ENCODE measurements at regions not wholly inside any gene's neighbourhood (a gene's known extent, or its start where the extent isn't known, plus 50 kb on each side); places are given as distances from the start of the nearest gene placed in this dataset.

DNA sequence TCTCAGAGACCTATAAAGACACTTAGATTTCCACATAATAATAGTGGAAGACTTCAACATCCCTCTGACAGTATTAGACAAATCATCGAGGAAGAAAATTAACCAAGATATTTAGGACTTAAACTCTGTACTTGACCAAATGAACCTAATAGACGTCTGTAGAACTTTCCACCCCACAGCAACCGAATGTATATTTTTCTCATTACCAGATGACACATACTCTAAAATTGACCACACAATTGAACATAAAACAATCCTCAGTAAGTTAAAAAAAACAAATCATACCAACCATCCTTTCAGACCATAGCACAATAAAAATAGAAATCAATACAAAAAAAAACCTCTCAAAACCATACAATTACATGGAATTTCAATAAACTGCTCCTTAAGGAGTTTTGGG, 201.0 kb downstream of the POSTN start:
- ChIA-PET POLR2A (no interaction called here), CTCF (no interaction called here)
- no peaks in the 10 kb centered on the region for H3K9me3 ChIP-seq (ENCODE audit: control insufficient read depth, insufficient read depth, low read depth, low read length)
- H3K4me3 ChIP-seq (ENCODE audit: low read depth, low read length), result no peak overlapping the region
- H3K4me1 ChIP-seq (ENCODE audit: control insufficient read depth, insufficient read depth, low read length), result no peaks in the 10 kb centered on the region
- H3K27ac ChIP-seq (ENCODE audit: extremely low read depth, low read depth, low read length), result no peak overlapping the region
- no peak for TF ChIP-seq EGR2 (tag by site-specific recombination; IDR thresholded peaks at IDR 0.05; ENCODE audit: low read depth)
- TF ChIP-seq ZNF521 (tag by site-specific recombination; IDR thresholded peaks at IDR 0.05), result no peak
- TF ChIP-seq HOXD13 (CRISPR knock-in tag; IDR thresholded peaks at IDR 0.05; ENCODE audit: borderline replicate concordance), result no peak
- TF ChIP-seq ZNF211 (tag by site-specific recombination; IDR thresholded peaks at IDR 0.05; ENCODE audit: low read depth), result no peak
- no peaks in the 10 kb centered on the region for H3K36me3 ChIP-seq (ENCODE audit: control insufficient read depth in 2 of 2, insufficient read depth in 1 of 2, low read length in 2 of 2)

- no peak overlapping the region for H3K4me3 ChIP-seq (ENCODE audit: low read depth, low read length)
- no peak for TF ChIP-seq ZNF248 (tag by site-specific recombination; IDR thresholded peaks at IDR 0.05)
- no peak for TF ChIP-seq YY2 (tag by site-specific recombination; IDR thresholded peaks at IDR 0.05)
- no peak for TF ChIP-seq ZBTB8A (tag by site-specific recombination; IDR thresholded peaks at IDR 0.05)
- no peaks in the 10 kb centered on the region for H3K4me1 ChIP-seq (ENCODE audit: control insufficient read depth, insufficient read depth, low read length)
- POLR2A ChIA-PET, result no interaction called here
- H3K36me3 ChIP-seq (ENCODE audit: control insufficient read depth in 2 of 2, insufficient read depth in 1 of 2, low read length in 2 of 2), result no peaks in the 10 kb centered on the region
- H3K9me3 ChIP-seq (ENCODE audit: control insufficient read depth, insufficient read depth, low read depth, low read length), result no peaks in the 10 kb centered on the region
- CTCF ChIA-PET, result no interaction called here
- H3K27ac ChIP-seq (ENCODE audit: extremely low read depth, low read depth, low read length), result no peak overlapping the region
Measured at GRCh38 chr13:37395544-37395943, 203.0 kb downstream of the POSTN start.

GRCh38 chr13:37392389-37392788, 206.2 kb downstream of the POSTN start:
- ChIA-PET CTCF (no interaction called here), POLR2A (no interaction called here)
- Histone ChIP-seq H3K9me3 (ENCODE audit: control insufficient read depth, insufficient read depth, low read depth, low read length) (no peaks in the 10 kb centered on the region), H3K36me3 (ENCODE audit: control insufficient read depth in 2 of 2, insufficient read depth in 1 of 2, low read length in 2 of 2) (no peaks in the 10 kb centered on the region), H3K4me1 (ENCODE audit: control insufficient read depth, insufficient read depth, low read length) (no peaks in the 10 kb centered on the region), H3K27ac (ENCODE audit: extremely low read depth, low read depth, low read length) (no peak overlapping the region), H3K4me3 (ENCODE audit: low read depth, low read length) (no peak overlapping the region)
- TF ChIP-seq ZNF174 (tag by site-specific recombination; IDR thresholded peaks at IDR 0.05) (no peak), GFI1B (tag by site-specific recombination; IDR thresholded peaks at IDR 0.05) (no peak), ZBTB49 (tag by site-specific recombination; IDR thresholded peaks at IDR 0.05; ENCODE audit: low read depth) (no peak), ZNF2 (tag by site-specific recombination; IDR thresholded peaks at IDR 0.05) (no peak), OSR2 (tag by site-specific recombination; IDR thresholded peaks at IDR 0.05) (no peak)
- TF ChIP-seq, protein P1, sequence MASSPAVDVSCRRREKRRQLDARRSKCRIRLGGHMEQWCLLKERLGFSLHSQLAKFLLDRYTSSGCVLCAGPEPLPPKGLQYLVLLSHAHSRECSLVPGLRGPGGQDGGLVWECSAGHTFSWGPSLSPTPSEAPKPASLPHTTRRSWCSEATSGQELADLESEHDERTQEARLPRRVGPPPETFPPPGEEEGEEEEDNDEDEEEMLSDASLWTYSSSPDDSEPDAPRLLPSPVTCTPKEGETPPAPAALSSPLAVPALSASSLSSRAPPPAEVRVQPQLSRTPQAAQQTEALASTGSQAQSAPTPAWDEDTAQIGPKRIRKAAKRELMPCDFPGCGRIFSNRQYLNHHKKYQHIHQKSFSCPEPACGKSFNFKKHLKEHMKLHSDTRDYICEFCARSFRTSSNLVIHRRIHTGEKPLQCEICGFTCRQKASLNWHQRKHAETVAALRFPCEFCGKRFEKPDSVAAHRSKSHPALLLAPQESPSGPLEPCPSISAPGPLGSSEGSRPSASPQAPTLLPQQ (tag by site-specific recombination; IDR thresholded peaks at IDR 0.05), result no peak

- Histone ChIP-seq H3K9me3 (ENCODE audit: control insufficient read depth, insufficient read depth, low read depth, low read length) (no peaks in the 10 kb centered on the region), H3K36me3 (ENCODE audit: control insufficient read depth in 2 of 2, insufficient read depth in 1 of 2, low read length in 2 of 2) (no peaks in the 10 kb centered on the region), H3K4me3 (ENCODE audit: low read depth, low read length) (no peak overlapping the region), H3K4me1 (ENCODE audit: control insufficient read depth, insufficient read depth, low read length) (no peaks in the 10 kb centered on the region), H3K27ac (ENCODE audit: extremely low read depth, low read depth, low read length) (no peak overlapping the region)
- POLR2A ChIA-PET, result no interaction called here
- CTCF ChIA-PET, result interaction anchor here (1.2 kb wide), 1 partner anchor 212 kb away, joined by 4 read pairs; no protein-coding TSS in a partner anchor
- no peak for TF ChIP-seq ZNF555 (tag by site-specific recombination; conservative IDR thresholded peaks at IDR 0.05)
- TF ChIP-seq ZNF548 (tag by site-specific recombination; IDR thresholded peaks at IDR 0.05), result no peak
- no peak for TF ChIP-seq ZNF433 (tag by site-specific recombination; IDR thresholded peaks at IDR 0.05; ENCODE audit: low read depth)
- no peak for TF ChIP-seq ZNF544 (tag by site-specific recombination; IDR thresholded peaks at IDR 0.05)
- TF ChIP-seq REPIN1 (tag by site-specific recombination; IDR thresholded peaks at IDR 0.05; ENCODE audit: low read depth), result no peak
- no peak for TF ChIP-seq PRDM10 (tag by site-specific recombination; IDR thresholded peaks at IDR 0.05)
- no peak for TF ChIP-seq GLI4 (tag by site-specific recombination; IDR thresholded peaks at IDR 0.05)
- TF ChIP-seq ZNF626 (tag by site-specific recombination; IDR thresholded peaks at IDR 0.05), result no peak
- no peak for TF ChIP-seq ZNF302 (tag by site-specific recombination; IDR thresholded peaks at IDR 0.05; ENCODE audit: low read depth)
- no peak for TF ChIP-seq ZNF747 (tag by site-specific recombination; IDR thresholded peaks at IDR 0.05)
Measured at GRCh38 chr13:37390735-37391134, 207.8 kb downstream of the POSTN start.

All from HEK293 (cell line).